ENCODE measurements at regions not wholly inside any gene's neighbourhood (a gene's known extent, or its start where the extent isn't known, plus 50 kb on each side); places are given as distances from the start of the nearest gene placed in this dataset.

DNA sequence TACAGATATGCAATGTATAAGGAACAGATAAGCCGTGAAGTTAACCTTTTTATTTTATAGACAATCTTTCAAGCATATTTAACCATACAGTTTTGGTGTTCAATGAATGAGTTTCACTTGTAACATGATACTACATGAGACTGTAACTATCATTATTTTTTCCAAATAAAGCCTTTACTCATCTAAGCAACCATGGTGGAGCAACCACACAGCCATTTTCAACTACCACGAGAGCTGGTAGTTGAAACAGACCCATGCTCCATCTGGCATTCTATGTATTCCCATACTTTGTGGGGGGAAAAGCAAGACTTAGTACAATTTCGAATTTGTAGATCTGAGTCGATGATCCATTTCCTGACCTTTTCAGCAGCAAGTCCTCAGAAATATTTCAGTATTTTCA is 159.3 kb upstream of the RND3 start:
- ATAC-seq: no peak

GRCh38 chr2:150644298-150645067 is 157.0 kb upstream of the RND3 start:
- ATAC-seq: no peak

- no peak for ATAC-seq
Measured at GRCh38 chr2:150643114-150643725, 155.8 kb upstream of the RND3 start.

GRCh38 chr2:150640039-150640438 is 152.6 kb upstream of the RND3 start:
- no peak for ATAC-seq

GRCh38 chr2:150639383-150639782 is 151.9 kb upstream of the RND3 start:
- ATAC-seq: no peak

GRCh38 chr2:150631236-150631821 is 143.9 kb upstream of the RND3 start:
- no peak for ATAC-seq

GRCh38 chr2:150630587-150631235 is 143.2 kb upstream of the RND3 start:
- ATAC-seq: no peak

GRCh38 chr2:150627526-150627925 is 140.1 kb upstream of the RND3 start:
- no peak for ATAC-seq

DNA sequence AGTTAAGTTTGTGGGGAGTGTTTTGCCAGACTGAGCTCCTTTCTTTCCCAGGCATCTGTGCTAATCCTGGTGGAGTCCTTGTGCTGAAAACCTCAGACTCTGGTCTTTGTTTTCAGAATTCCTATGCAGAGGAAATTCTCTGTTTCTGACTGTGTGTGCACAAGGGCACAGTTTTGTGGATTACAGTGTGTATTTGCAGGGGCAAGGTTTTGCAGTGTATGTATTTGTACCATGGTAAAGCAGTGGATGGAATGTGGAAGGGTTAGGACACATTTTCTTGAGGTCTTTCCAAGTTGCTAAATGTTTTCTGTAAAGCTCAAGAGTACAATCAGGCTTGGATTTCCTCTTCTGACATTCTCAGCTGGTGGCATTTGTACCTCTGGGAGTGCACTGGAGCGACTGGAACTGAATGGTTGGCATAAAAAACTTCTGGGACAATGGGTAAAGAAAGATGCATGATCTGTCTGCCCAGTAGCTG is 139.5 kb upstream of the RND3 start:
- no peak for ATAC-seq

- no peak for ATAC-seq
Measured at GRCh38 chr2:150625741-150626140, 138.3 kb upstream of the RND3 start.

DNA sequence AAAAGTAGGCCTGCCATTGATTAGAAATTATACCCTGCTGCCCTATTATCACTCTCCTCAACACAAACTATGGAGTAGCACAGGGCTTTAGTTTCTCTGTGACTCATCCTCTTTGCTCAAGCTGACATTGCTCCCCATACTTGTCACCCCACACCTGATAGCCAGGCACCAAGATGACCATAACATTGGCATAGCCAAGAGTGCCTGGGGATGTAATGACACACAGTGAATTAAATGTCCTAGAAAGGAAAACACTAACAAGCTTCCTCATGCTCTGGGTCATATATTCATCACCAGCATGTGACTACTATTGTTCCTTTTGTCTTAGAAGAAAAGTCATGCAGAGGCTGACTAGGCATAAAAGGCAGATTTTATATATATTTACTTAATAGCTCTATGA is 137.8 kb upstream of the RND3 start:
- ATAC-seq: no peak

GRCh38 chr2:150624001-150624401 is 136.5 kb upstream of the RND3 start:
- no peak for ATAC-seq

- ATAC-seq: no peak
Measured at GRCh38 chr2:150621526-150622213, 134.2 kb upstream of the RND3 start.

DNA sequence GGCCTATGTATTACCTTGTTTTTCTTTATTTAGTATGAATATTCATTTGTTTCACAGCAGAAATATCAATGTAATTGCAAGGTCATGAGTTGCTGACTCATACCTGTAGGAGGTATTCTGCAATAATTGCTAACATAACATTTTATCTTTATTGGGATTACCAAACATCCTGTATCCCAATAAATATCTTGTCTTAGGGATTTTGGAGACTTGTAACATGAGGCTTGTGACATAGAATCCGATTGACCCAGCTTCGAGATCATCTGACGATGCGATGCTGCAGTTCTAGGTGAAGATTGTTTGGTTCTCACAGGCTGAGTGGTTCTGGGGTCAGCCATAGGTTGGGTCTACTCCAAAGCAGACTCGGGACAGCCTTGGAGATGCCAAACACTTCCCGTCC is 133.4 kb upstream of the RND3 start:
- ATAC-seq: no peak

- ATAC-seq: no peak
Measured at GRCh38 chr2:150620416-150620815, 132.9 kb upstream of the RND3 start.

DNA sequence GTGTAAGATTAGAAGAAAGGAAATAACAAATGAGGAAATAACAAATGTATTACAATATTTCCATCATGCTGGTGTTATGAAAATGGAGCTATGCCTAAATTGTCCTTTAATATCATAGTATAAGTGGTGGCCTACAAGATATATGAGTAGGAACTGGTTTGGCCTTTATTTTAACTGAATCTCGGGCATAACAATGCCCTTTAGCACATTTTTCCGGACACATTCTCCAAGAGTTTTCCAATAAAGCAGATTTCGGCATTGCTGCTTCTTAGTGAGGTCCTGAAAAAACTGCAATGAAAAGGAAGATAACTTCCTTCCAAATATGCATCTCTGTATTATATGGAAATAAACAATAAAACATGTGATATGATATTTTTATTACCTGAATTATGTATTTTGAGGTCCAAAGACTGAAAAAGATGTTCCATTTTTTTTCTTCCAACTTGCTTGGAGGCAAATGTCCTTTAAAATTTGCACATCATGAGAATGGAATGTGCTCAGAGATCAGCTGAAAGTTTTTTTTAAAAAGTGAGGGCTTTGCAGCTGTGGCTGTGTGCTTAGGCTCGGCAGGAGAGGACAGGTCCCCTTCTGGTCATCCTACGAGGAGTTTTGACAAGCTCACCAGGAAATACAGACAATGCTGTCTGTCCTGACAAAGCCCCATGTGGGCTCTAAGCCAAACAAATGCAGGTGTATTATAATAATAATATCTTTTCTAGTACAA is 132.3 kb upstream of the RND3 start:
- no peak for ATAC-seq

- ATAC-seq: no peak
Measured at GRCh38 chr2:150618245-150618895, 130.9 kb upstream of the RND3 start.

GRCh38 chr2:150617351-150617978 is 130.0 kb upstream of the RND3 start:
- ATAC-seq: no peak

DNA sequence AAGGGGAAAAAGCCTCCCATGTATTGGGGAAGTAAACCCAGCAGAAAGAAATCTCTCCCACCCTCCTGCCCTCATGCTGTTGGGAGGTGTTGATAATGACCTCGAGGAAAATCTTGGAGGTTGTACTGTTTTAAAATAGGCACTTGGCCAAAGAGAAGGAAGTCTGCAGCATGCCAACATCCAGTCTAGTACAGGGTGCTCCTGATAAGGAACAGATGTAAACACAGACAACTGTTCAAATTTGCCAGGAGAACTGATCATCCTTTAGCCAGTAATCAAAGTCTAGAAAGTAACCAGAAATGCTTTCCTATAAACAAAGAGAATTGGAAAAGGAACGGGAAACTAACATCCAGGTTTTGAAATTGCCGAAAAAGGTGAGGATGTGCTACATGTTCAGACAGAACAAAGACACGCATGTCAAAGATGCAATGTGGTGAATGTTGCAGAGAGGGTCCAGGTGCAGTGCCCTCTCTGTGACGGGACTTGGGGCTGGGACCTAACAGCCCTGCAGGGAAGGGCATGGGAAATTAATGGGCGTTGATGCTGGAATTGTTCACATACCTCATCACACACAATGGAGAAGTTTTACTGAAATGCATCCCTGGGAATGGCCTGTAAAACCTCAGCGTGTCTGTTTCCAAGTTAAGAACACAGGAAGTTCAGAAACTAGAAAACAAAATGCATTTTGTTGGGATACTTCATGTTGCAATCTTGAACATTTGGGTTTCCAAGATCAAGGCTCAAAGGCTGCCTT is 125.7 kb upstream of the RND3 start:
- ATAC-seq: no peak

DNA sequence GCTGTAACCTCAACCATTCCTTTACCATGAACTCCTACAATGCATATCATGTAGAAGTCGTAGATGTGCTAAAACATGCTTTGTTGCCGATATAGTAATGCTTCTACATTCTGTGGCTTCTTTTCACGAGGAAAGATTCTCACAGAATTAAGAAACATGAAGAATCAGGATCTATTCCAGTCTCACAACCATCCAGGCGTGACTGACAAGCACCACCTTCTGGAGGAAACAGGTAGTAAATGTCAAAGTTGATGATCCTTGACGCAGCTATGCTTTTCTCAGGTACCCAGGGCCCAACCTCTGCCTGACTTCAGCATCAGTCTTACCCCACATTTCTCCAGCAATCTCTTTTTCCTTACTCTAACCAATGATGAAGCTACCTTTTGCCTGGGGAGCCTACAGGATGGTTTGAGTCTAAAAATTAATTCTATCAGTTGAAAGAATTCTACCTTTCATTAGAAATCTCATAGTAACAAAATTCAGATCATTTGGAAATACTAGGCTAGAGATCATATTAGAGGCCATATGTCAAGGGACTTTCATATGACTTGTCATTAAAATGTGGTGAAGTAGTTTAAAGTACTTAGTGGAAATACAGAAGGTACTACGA is 123.3 kb upstream of the RND3 start:
- ATAC-seq: no peak

Measured in activated CD4-positive, CD25-positive, alpha-beta regulatory T cell treated with anti-CD3 and anti-CD28 coated beads, Interleukin-2, amount 50 U/mL, for 24 hours (primary cell).